ENCODE measurements at regions not wholly inside any gene's neighbourhood (a gene's known extent, or its start where the extent isn't known, plus 50 kb on each side); places are given as distances from the start of the nearest gene placed in this dataset.

- ChIA-PET POLR2A (interaction anchor here (0.6 kb wide), 1 partner anchor 9 kb away, joined by 3 read pairs; no protein-coding TSS in a partner anchor), CTCF (no interaction called here)
- peaks cover 0 to 6% (median 5%) of the 10 kb centered on the region in 3 donors for H3K4me1 Mint-ChIP-seq
- H3K27me3 ChIP-seq (ENCODE audit: insufficient read depth, low read length, poor library complexity, severe bottlenecking) = no peaks in the 10 kb centered on the region
- H3K36me3 ChIP-seq (ENCODE audit: insufficient read depth, low read length) = no peaks in the 10 kb centered on the region
- peaks cover 0 to under 1% of the 10 kb centered on the region in 2 donors for H3K27me3 Mint-ChIP-seq
- no peaks in the 10 kb centered on the region for H3K4me1 ChIP-seq (ENCODE audit: insufficient read depth, low read length)
- no peaks in the 10 kb centered on the region for H3K36me3 Mint-ChIP-seq
- H3K27ac ChIP-seq (ENCODE audit: low read depth, low read length) = no peak overlapping the region
- no peak overlapping the region for H3K4me3 ChIP-seq (ENCODE audit: low read length)
- H3K9me3 Mint-ChIP-seq = no peaks in the 10 kb centered on the region
- H3K27ac Mint-ChIP-seq = no peak overlapping the region
- no peak overlapping the region for H3K4me3 Mint-ChIP-seq
- H3K9me3 ChIP-seq (ENCODE audit: low read length) = no peaks in the 10 kb centered on the region
- no peak for DNase-seq
These were observed 73.3 kb upstream of the HMHB1 start for GRCh38 chr5:143738417-143739401.

DNA sequence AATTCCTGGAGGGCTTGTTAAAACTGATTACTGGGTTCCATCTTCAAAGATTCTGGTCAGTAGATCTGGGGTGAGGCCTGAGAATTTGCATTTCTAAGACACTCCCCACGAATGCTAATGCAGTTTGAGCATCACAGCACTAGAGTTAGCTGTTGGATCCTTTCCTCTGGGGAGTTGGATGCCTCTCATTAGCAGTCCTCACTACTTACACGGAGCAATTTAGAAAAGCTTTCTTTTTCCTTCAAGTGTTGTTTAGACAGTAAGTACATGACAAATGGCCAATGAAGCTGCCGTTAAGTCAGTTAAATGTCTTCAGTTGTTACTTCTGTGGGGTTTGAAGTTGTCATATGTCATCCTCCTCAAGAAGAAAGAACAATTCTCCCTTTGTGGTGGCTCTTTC, 74.9 kb upstream of the HMHB1 start:
- H3K27ac Mint-ChIP-seq = peak overlapping the region in 1 of 8 donors; percentile 32

DNA sequence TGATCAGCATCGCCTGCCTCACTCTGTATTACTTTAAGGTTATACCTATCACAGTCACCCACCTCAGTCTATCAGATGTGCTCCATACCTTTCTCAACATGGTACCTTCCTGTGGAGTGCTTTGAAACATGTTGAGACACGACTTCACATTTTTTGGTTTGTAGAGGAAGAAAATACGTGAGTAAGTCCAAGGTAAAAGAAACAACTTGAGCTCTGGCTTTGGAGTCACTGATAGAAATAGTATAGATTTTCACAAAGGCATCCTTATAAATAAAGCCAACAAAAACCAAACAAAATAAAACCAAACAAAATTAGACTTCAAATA, 77.5 kb upstream of the HMHB1 start:
- H3K27me3 Mint-ChIP-seq = peaks cover 0 to under 1% of the 10 kb centered on the region in 2 donors
- Histone ChIP-seq H3K4me3 (ENCODE audit: low read length) (no peak overlapping the region), H3K9me3 (ENCODE audit: low read length) (no peaks in the 10 kb centered on the region), H3K4me1 (ENCODE audit: insufficient read depth, low read length) (no peaks in the 10 kb centered on the region), H3K27ac (ENCODE audit: low read depth, low read length) (no peak overlapping the region), H3K36me3 (ENCODE audit: insufficient read depth, low read length) (no peaks in the 10 kb centered on the region), H3K27me3 (ENCODE audit: insufficient read depth, low read length, poor library complexity, severe bottlenecking) (no peaks in the 10 kb centered on the region)
- peaks cover 0 to 6% (median 4%) of the 10 kb centered on the region in 3 donors for H3K36me3 Mint-ChIP-seq
- CTCF ChIA-PET = no interaction called here
- no peak for DNase-seq
- POLR2A ChIA-PET = no interaction called here
- no peak overlapping the region for H3K27ac Mint-ChIP-seq
- no peaks in the 10 kb centered on the region for H3K4me1 Mint-ChIP-seq
- no peak overlapping the region for H3K4me3 Mint-ChIP-seq
- no peaks in the 10 kb centered on the region for H3K9me3 Mint-ChIP-seq

More for the DNA sequence above, 74.9 kb upstream of the HMHB1 start:
- Histone ChIP-seq H3K27me3 (ENCODE audit: insufficient read depth, low read length, poor library complexity, severe bottlenecking) (no peaks in the 10 kb centered on the region), H3K4me3 (ENCODE audit: low read length) (no peak overlapping the region), H3K36me3 (ENCODE audit: insufficient read depth, low read length) (no peaks in the 10 kb centered on the region), H3K27ac (ENCODE audit: low read depth, low read length) (no peak overlapping the region), H3K4me1 (ENCODE audit: insufficient read depth, low read length) (no peaks in the 10 kb centered on the region), H3K9me3 (ENCODE audit: low read length) (no peaks in the 10 kb centered on the region)
- Mint-ChIP-seq H3K9me3 (no peaks in the 10 kb centered on the region), H3K27me3 (no peaks in the 10 kb centered on the region), H3K36me3 (no peaks in the 10 kb centered on the region), H3K4me3 (no peak overlapping the region), H3K4me1 (peaks cover 0 to 6% (median 5%) of the 10 kb centered on the region in 3 donors)
- no peak for DNase-seq
- CTCF ChIA-PET = interaction anchor here (1.1 kb wide), 1 partner anchor 16 kb away, joined by 4 read pairs; no protein-coding TSS in a partner anchor
- POLR2A ChIA-PET = no interaction called here

GRCh38 chr5:143733665-143734455, 78.1 kb upstream of the HMHB1 start:
- no peak overlapping the region for H3K27ac Mint-ChIP-seq
- no peaks in the 10 kb centered on the region for H3K9me3 ChIP-seq (ENCODE audit: low read length)
- no peak overlapping the region for H3K27ac ChIP-seq (ENCODE audit: low read depth, low read length)
- H3K4me3 ChIP-seq (ENCODE audit: low read length) = no peak overlapping the region
- H3K36me3 Mint-ChIP-seq = peaks cover 0 to 10% (median 5%) of the 10 kb centered on the region in 3 donors
- H3K4me1 Mint-ChIP-seq = no peaks in the 10 kb centered on the region
- no peak for DNase-seq
- H3K4me1 ChIP-seq (ENCODE audit: insufficient read depth, low read length) = no peaks in the 10 kb centered on the region
- ChIA-PET CTCF (no interaction called here), POLR2A (no interaction called here)
- no peaks in the 10 kb centered on the region for H3K9me3 Mint-ChIP-seq
- H3K27me3 ChIP-seq (ENCODE audit: insufficient read depth, low read length, poor library complexity, severe bottlenecking) = no peaks in the 10 kb centered on the region
- H3K27me3 Mint-ChIP-seq = peaks cover 0 to 3% of the 10 kb centered on the region in 2 donors
- H3K36me3 ChIP-seq (ENCODE audit: insufficient read depth, low read length) = no peaks in the 10 kb centered on the region
- H3K4me3 Mint-ChIP-seq = no peak overlapping the region

GRCh38 chr5:143732402-143732801, 79.6 kb upstream of the HMHB1 start:
- no peak overlapping the region for H3K4me3 ChIP-seq (ENCODE audit: low read length)
- H3K9me3 ChIP-seq (ENCODE audit: low read length) = no peaks in the 10 kb centered on the region
- ChIA-PET POLR2A (no interaction called here), CTCF (no interaction called here)
- H3K36me3 ChIP-seq (ENCODE audit: insufficient read depth, low read length) = no peaks in the 10 kb centered on the region
- Mint-ChIP-seq H3K27me3 (peaks cover 0 to 3% of the 10 kb centered on the region in 2 donors), H3K4me3 (no peak overlapping the region), H3K36me3 (peaks cover 0 to 10% (median 5%) of the 10 kb centered on the region in 3 donors), H3K9me3 (no peaks in the 10 kb centered on the region), H3K27ac (no peak overlapping the region), H3K4me1 (no peaks in the 10 kb centered on the region)
- no peak for DNase-seq
- no peaks in the 10 kb centered on the region for H3K27me3 ChIP-seq (ENCODE audit: insufficient read depth, low read length, poor library complexity, severe bottlenecking)
- no peak overlapping the region for H3K27ac ChIP-seq (ENCODE audit: low read depth, low read length)
- no peaks in the 10 kb centered on the region for H3K4me1 ChIP-seq (ENCODE audit: insufficient read depth, low read length)

DNA sequence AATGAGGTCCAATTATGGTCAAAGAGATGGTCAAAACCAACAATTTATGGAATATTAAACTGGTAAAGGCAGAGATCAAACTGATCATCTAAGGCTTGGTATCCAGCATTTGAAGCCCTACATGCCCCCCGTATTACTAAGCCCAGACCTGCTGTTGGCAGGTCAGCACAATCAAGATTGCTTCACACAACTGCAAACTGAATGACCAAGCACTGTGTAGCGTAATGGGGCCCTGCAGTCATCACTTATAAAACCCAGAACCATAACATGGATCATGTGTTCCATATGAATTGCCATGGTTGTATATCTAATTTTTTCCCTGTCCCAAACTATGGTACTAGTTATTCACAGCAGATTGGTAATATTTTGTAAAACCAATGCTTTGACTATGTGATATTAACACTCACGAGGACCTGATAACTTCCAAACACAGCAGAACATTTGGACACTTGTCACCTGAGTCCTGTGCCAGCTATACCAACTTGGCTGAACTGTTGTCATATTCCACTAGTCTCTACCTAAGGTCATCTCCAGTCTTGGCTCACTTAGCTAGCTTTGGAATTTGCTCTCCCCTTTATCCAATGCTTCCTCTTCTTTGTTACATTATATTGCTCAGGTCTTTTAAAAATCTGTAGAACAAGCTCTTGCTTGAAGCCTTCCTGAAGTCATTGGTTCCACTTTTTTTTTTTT, 81.7 kb upstream of the HMHB1 start:
- Histone ChIP-seq H3K4me3 (ENCODE audit: low read length) (no peak overlapping the region), H3K27ac (ENCODE audit: low read depth, low read length) (no peak overlapping the region), H3K27me3 (ENCODE audit: insufficient read depth, low read length, poor library complexity, severe bottlenecking) (no peaks in the 10 kb centered on the region), H3K9me3 (ENCODE audit: low read length) (no peaks in the 10 kb centered on the region), H3K36me3 (ENCODE audit: insufficient read depth, low read length) (no peaks in the 10 kb centered on the region), H3K4me1 (ENCODE audit: insufficient read depth, low read length) (no peaks in the 10 kb centered on the region)
- Mint-ChIP-seq H3K4me3 (no peak overlapping the region), H3K9me3 (peaks cover 0 to 9% (median 6%) of the 10 kb centered on the region in 5 donors), H3K36me3 (peaks cover 2 to 14% (median 5%) of the 10 kb centered on the region in 3 donors), H3K4me1 (no peaks in the 10 kb centered on the region), H3K27me3 (peaks cover 2 to 3% of the 10 kb centered on the region in 2 donors), H3K27ac (no peak overlapping the region)
- no peak for DNase-seq
- CTCF ChIA-PET = no interaction called here
- POLR2A ChIA-PET = interaction anchor here (0.5 kb wide), 1 partner anchor 8 kb away, joined by 3 read pairs; no protein-coding TSS in a partner anchor

GRCh38 chr5:143729334-143729946, 82.5 kb upstream of the HMHB1 start:
- H3K4me3 ChIP-seq (ENCODE audit: low read length) = no peak overlapping the region
- Mint-ChIP-seq H3K4me3 (no peak overlapping the region), H3K27me3 (peaks cover 2 to 3% of the 10 kb centered on the region in 2 donors), H3K9me3 (peaks cover 6 to 15% (median 12%) of the 10 kb centered on the region in 5 donors), H3K4me1 (no peaks in the 10 kb centered on the region), H3K36me3 (peaks cover 2 to 22% (median 5%) of the 10 kb centered on the region in 3 donors), H3K27ac (no peak overlapping the region)
- no peaks in the 10 kb centered on the region for H3K9me3 ChIP-seq (ENCODE audit: low read length)
- no peaks in the 10 kb centered on the region for H3K4me1 ChIP-seq (ENCODE audit: insufficient read depth, low read length)
- no peak for DNase-seq
- H3K27ac ChIP-seq (ENCODE audit: low read depth, low read length) = no peak overlapping the region
- POLR2A ChIA-PET = interaction anchor here (0.5 kb wide), 1 partner anchor 9 kb away, joined by 3 read pairs; no protein-coding TSS in a partner anchor
- H3K27me3 ChIP-seq (ENCODE audit: insufficient read depth, low read length, poor library complexity, severe bottlenecking) = no peaks in the 10 kb centered on the region
- CTCF ChIA-PET = no interaction called here
- no peaks in the 10 kb centered on the region for H3K36me3 ChIP-seq (ENCODE audit: insufficient read depth, low read length)

Measured in CD8-positive, alpha-beta memory T cell (primary cell).